ENCODE measurements at regions not wholly inside any gene's neighbourhood (a gene's known extent, or its start where the extent isn't known, plus 50 kb on each side); places are given as distances from the start of the nearest gene placed in this dataset.

GRCh38 chr20:57897156-57897874, 187.5 kb upstream of the PMEPA1 start:
- TF ChIP-seq POLR2A (IDR thresholded peaks at IDR 0.05) (no peak), EP300 (IDR thresholded peaks at IDR 0.05) (no peak), POLR2AphosphoS5 (IDR thresholded peaks at IDR 0.05) (no peak)
- TF ChIP-seq, protein P1, sequence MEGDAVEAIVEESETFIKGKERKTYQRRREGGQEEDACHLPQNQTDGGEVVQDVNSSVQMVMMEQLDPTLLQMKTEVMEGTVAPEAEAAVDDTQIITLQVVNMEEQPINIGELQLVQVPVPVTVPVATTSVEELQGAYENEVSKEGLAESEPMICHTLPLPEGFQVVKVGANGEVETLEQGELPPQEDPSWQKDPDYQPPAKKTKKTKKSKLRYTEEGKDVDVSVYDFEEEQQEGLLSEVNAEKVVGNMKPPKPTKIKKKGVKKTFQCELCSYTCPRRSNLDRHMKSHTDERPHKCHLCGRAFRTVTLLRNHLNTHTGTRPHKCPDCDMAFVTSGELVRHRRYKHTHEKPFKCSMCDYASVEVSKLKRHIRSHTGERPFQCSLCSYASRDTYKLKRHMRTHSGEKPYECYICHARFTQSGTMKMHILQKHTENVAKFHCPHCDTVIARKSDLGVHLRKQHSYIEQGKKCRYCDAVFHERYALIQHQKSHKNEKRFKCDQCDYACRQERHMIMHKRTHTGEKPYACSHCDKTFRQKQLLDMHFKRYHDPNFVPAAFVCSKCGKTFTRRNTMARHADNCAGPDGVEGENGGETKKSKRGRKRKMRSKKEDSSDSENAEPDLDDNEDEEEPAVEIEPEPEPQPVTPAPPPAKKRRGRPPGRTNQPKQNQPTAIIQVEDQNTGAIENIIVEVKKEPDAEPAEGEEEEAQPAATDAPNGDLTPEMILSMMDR (IDR thresholded peaks at IDR 0.05), result no peak
- no peak overlapping the region for H3K27ac ChIP-seq
- intact Hi-C loops (cut with DNase I), result no loop called here
- no peaks in the 10 kb centered on the region for H3K27me3 ChIP-seq
- no peaks in the 10 kb centered on the region for H3K36me3 ChIP-seq
- DNase-seq, result peak; percentile 53
- no peaks in the 10 kb centered on the region for H3K9me3 ChIP-seq
- 35 to 71% methylated on average over 18 of the region's 18 CpGs for WGBS, 2 donors
- H3K4me1 ChIP-seq, result no peaks in the 10 kb centered on the region
- no peak overlapping the region for H3K4me3 ChIP-seq

DNA sequence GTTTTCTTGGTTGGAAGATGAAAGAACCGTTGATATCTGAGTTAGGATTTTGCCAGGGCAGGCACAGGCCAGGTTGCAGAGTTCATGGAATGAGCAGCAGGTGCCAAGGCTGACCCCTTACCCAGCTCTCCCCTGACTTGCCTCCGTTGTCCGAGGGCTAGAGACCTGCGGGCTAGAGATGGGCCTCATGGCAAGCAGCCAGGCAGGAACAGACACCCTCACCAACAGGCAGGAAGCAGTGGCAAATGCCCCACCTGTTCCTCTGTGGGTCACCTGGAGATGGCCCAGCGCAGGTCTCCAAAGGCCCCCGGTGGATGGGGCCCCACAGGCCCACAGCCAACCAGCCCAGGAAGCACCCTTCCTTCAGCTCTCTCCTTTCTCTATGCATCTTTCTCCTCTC, 186.7 kb upstream of the PMEPA1 start:
- H3K4me1 ChIP-seq, result no peaks in the 10 kb centered on the region
- no peak overlapping the region for H3K27ac ChIP-seq
- TF ChIP-seq POLR2A (IDR thresholded peaks at IDR 0.05) (no peak), EP300 (IDR thresholded peaks at IDR 0.05) (no peak), POLR2AphosphoS5 (IDR thresholded peaks at IDR 0.05) (no peak)
- TF ChIP-seq, protein P1 (IDR thresholded peaks at IDR 0.05), result no peak
- intact Hi-C loops (cut with DNase I), result no loop called here
- peak; percentile 39 for DNase-seq
- H3K9me3 ChIP-seq, result no peaks in the 10 kb centered on the region
- 36 to 70% methylated on average over 6 of the region's 6 CpGs for WGBS, 2 donors
- no peaks in the 10 kb centered on the region for H3K36me3 ChIP-seq
- H3K27me3 ChIP-seq, result no peaks in the 10 kb centered on the region
- H3K4me3 ChIP-seq, result no peak overlapping the region

DNA sequence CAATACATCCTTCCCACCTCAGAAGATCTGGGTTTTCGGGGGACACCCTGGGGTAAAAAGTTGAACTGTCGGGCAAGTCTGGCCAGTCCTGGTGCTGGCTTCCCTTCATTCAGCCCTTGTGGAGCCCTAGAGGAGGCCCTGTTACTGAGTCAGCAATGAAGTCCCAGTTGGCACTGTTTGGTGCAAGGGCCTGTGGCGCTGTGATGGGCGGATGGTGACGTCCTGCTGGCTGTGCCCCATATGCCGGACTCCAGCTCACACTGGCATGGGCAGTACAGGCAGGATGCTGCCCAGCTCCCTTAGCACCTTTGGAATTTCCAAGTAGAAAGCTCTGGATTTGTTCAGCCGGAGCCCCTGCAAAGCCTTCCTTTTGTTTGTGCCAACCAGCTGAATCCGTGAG, 186.2 kb upstream of the PMEPA1 start:
- peak; percentile 37 for DNase-seq
- intact Hi-C loops (cut with DNase I), result no loop called here
- Histone ChIP-seq H3K36me3 (no peaks in the 10 kb centered on the region), H3K4me1 (no peaks in the 10 kb centered on the region), H3K9me3 (no peaks in the 10 kb centered on the region), H3K27ac (no peak overlapping the region), H3K27me3 (no peaks in the 10 kb centered on the region), H3K4me3 (no peak overlapping the region)
- TF ChIP-seq EP300 (IDR thresholded peaks at IDR 0.05), result no peak
- WGBS, 2 donors, result 94 to 95% methylated on average over 8 of the region's 8 CpGs

DNA sequence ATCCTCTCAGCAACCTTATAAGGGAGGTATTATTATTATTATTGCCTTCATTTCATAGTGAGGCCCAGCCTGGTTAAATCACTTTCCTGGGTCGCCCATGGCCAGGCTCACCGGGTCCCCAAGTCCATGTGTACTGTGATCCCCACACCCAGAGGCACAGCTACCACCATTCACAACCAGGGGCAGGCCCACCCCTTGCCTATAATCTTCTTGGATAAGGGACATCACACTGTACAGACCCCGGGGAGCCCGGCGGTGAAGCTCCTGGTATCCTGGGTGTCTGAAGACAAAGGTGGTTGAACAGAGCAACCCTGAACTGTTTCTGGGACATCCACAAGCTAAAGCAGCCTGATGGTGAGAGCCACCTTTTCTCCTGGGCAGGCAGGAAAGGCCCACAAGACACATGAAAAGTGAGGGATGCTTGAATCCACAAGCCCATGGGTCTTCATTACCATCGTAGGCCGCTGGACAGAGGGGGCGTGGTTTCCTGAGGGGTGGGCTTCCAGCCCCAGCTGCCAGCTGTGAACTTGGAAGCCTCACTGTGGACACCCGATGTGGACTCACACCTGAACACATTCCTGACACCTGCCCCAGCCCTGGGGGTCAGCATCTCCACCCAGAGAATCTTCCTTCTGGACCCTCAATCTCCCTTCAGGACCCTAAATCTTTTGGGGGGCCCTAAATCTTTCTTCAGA, 185.5 kb upstream of the PMEPA1 start:
- Histone ChIP-seq H3K9me3 (no peaks in the 10 kb centered on the region), H3K4me1 (no peaks in the 10 kb centered on the region), H3K27ac (no peak overlapping the region), H3K4me3 (no peak overlapping the region), H3K36me3 (no peaks in the 10 kb centered on the region), H3K27me3 (no peaks in the 10 kb centered on the region)
- TF ChIP-seq POLR2AphosphoS5 (IDR thresholded peaks at IDR 0.05), result no peak
- TF ChIP-seq EP300 (IDR thresholded peaks at IDR 0.05), result no peak
- no peak for TF ChIP-seq POLR2A (IDR thresholded peaks at IDR 0.05)
- TF ChIP-seq, protein P1 (IDR thresholded peaks at IDR 0.05), result no peak
- intact Hi-C loops (cut with DNase I), result no loop called here
- 89 to 91% methylated on average over 9 of the region's 9 CpGs for WGBS, 2 donors
- DNase-seq, result peak; percentile 36

DNA sequence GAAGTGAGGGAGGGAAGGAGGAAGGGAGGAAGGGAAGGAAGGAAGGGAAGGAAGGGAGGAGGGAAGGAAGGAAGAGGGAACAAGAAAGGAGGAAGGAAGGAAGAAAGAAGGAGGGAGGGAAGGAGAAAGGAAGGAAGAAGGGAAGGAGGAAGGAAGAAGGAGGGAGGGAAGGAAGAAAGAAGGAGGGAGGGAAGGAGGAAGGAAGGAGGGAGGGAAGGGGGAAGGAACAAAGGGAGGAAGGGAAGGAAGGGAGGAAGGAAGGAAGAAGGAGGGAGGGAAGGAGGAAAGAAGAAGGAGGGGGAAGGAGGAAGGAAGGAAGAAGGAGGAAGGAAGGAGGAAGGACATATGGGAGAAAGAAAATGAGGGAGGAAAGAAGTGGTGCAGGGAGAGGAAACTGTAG, 184.7 kb upstream of the PMEPA1 start:
- no peaks in the 10 kb centered on the region for H3K36me3 ChIP-seq
- no peak overlapping the region for H3K27ac ChIP-seq
- no peak overlapping the region for H3K4me3 ChIP-seq
- no peak for TF ChIP-seq POLR2AphosphoS5 (IDR thresholded peaks at IDR 0.05)
- TF ChIP-seq, protein P1 (IDR thresholded peaks at IDR 0.05), result no peak
- DNase-seq, result no peak
- no peaks in the 10 kb centered on the region for H3K4me1 ChIP-seq
- intact Hi-C loops (cut with DNase I), result no loop called here
- no peaks in the 10 kb centered on the region for H3K27me3 ChIP-seq
- no peaks in the 10 kb centered on the region for H3K9me3 ChIP-seq
